ENCODE measurements at regions not wholly inside any gene's neighbourhood (a gene's known extent, or its start where the extent isn't known, plus 50 kb on each side); places are given as distances from the start of the nearest gene placed in this dataset.

DNA sequence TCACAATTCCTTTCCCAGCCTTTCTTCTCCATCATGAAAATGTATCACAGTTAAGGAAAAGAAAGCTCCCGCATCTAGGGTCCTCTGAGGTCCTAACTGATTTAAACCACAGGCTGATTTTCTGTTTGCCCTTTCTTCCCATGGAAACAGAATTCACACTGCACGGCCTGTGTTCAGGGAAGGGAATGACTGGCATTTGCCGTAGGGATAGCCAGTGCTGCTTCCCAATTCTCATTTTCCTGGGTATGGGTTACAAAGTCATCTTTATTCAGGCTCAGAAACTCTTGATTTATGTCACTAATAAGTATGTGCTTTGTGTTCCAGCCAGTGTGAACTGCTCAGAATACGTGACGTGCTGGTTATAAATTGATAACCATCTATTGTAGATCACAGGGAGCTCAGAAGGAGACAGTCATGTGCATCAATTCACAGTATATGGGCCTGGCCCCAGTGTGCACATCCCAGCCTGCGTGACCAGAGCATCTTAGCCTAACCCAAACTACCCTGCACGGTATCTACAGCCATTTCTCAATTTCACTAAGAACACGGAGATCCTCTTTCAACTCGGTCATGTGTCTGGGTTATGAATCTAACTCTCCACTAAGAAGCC lies 163.3 kb downstream of the LRRC30 start:
- DNase-seq, result no peak
- no peak overlapping the region for H4K5ac ChIP-seq (ENCODE audit: insufficient read length, low read depth, low read length)
- no peak overlapping the region for H3K4me2 ChIP-seq (ENCODE audit: insufficient read depth, insufficient read length, low read length)
- H3K27me3 ChIP-seq (ENCODE audit: insufficient read depth, low read length), result no peaks in the 10 kb centered on the region
- no peak overlapping the region for H3T11ph ChIP-seq (ENCODE audit: low read length)
- no peak overlapping the region for H2BK12ac ChIP-seq (ENCODE audit: insufficient read length, low read depth, low read length)
- no peak overlapping the region for H3K9ac ChIP-seq (ENCODE audit: extremely low read depth, insufficient read length, low read length)
- H3K79me2 ChIP-seq (ENCODE audit: insufficient read depth, low read length), result no peaks in the 10 kb centered on the region
- no peak overlapping the region for H4K91ac ChIP-seq (ENCODE audit: insufficient read length, low read depth, low read length)
- Mint-ChIP-seq H3K9me3 (no peaks in the 10 kb centered on the region; a peak in 1 of 5 replicates), H3K27ac (no peak overlapping the region), H3K4me1 (peaks cover 0 to 7% of the 10 kb centered on the region in 2 experiments; a peak in 1 of 4 replicates), H3K4me3 (no peak overlapping the region), H3K27me3 (ENCODE audit: low read depth) (no peaks in the 10 kb centered on the region), H3K36me3 (ENCODE audit: insufficient read depth in 1 of 3, low read depth in 3 of 3) (no peaks in the 10 kb centered on the region)
- no peak overlapping the region for H3K56ac ChIP-seq (ENCODE audit: insufficient read length, low read depth, low read length)
- no peak overlapping the region for H2AFZ ChIP-seq (ENCODE audit: low read length)
- WGBS (ENCODE audit: extremely low coverage, insufficient read length, low lambda C conversion rate), result no CpG with 5 or more reads among the region's 9 CpGs
- H4K8ac ChIP-seq (replicated peaks; ENCODE audit: insufficient read length, low read depth, low read length), result no peak overlapping the region
- H2BK120ac ChIP-seq (ENCODE audit: low read depth, low read length, poor library complexity, severe bottlenecking), result no peak overlapping the region
- no peaks in the 10 kb centered on the region for H3K4me1 ChIP-seq (ENCODE audit: insufficient read depth, low read length)
- no peaks in the 10 kb centered on the region for H3K23me2 ChIP-seq (ENCODE audit: insufficient read length, low read depth, low read length, poor library complexity, severe bottlenecking)
- H4K20me1 ChIP-seq (ENCODE audit: control insufficient read depth, insufficient read depth, insufficient read length), result no peaks in the 10 kb centered on the region
- H3K4ac ChIP-seq (ENCODE audit: low read depth, low read length), result no peak overlapping the region
- no peak overlapping the region for H3K23ac ChIP-seq (ENCODE audit: insufficient read length, low read depth, low read length)
- no peak overlapping the region for H3K27ac ChIP-seq (ENCODE audit: insufficient read length, low read depth, low read length)
- no peaks in the 10 kb centered on the region for H3K79me1 ChIP-seq (ENCODE audit: insufficient read depth, low read depth, low read length, poor library complexity, severe bottlenecking)
- no peak overlapping the region for H3K18ac ChIP-seq (ENCODE audit: insufficient read length, low read depth, low read length)
- no peak overlapping the region for H3K14ac ChIP-seq (ENCODE audit: insufficient read depth, low read length)
- no peak overlapping the region for H2BK5ac ChIP-seq (ENCODE audit: insufficient read length, low read length)
- no peaks in the 10 kb centered on the region for H3K9me3 ChIP-seq (ENCODE audit: control insufficient read depth, low read depth, low read length)
- H2BK20ac ChIP-seq (ENCODE audit: low read depth, low read length, poor library complexity, severe bottlenecking), result no peak overlapping the region
- H2BK15ac ChIP-seq (ENCODE audit: low read depth, low read length), result no peak overlapping the region
- TF ChIP-seq, protein P1, sequence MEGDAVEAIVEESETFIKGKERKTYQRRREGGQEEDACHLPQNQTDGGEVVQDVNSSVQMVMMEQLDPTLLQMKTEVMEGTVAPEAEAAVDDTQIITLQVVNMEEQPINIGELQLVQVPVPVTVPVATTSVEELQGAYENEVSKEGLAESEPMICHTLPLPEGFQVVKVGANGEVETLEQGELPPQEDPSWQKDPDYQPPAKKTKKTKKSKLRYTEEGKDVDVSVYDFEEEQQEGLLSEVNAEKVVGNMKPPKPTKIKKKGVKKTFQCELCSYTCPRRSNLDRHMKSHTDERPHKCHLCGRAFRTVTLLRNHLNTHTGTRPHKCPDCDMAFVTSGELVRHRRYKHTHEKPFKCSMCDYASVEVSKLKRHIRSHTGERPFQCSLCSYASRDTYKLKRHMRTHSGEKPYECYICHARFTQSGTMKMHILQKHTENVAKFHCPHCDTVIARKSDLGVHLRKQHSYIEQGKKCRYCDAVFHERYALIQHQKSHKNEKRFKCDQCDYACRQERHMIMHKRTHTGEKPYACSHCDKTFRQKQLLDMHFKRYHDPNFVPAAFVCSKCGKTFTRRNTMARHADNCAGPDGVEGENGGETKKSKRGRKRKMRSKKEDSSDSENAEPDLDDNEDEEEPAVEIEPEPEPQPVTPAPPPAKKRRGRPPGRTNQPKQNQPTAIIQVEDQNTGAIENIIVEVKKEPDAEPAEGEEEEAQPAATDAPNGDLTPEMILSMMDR (conservative IDR thresholded peaks at IDR 0.05), result no peak
- no peak overlapping the region for H2AK5ac ChIP-seq (ENCODE audit: insufficient read length, low read length)

Data from H9 (cell line).